Body of pancreas (tissue), 4 donors: ENCODE measurements at regions not wholly inside any gene's neighbourhood (a gene's known extent, or its start where the extent isn't known, plus 50 kb on each side); places are given as distances from the start of the nearest gene placed in this dataset.

Source experiments
- CTCF ChIP-seq, 7 experiments: fragments of 450-650 bp in 4 of 7; fragments of 200-600 bp in 3 of 7; sonication (generic) in 3 of 7; IDR thresholded peaks; one replicate each; pipeline ENCODE4 v1.5.1; 2016 to 2019; ENCODE audit warnings: antibody characterized with exemption in 7 of 7
- POLR2A ChIP-seq, 3 donors: fragments of 450-650 bp; IDR thresholded peaks; one replicate each; pipeline ENCODE4 v1.6.1; 2016; ENCODE audit warnings: antibody characterized with exemption in 3 of 3, mild to moderate bottlenecking in 2 of 3

DNA sequence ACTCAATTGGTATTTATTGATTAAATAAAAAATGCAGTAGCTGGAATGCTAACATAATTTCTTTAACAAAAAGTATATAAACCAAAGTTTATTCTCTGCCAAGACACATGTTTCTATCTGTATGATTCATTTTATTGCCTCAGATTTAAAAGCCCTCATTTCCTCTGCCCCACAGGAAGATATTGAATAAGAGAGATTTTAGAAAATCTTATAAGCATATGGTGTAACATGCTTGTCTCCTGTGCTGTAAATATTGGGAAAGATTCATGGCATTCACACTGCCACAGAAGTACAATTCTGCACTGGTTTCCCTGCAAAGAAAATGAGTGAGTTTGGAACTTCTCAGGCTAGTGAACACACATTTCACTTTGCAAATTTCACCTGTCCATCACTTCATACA is 134.9 kb upstream of the FBXL7 start:
- no peak for TF ChIP-seq CTCF (IDR thresholded peaks at IDR 0.05)
- TF ChIP-seq POLR2A (IDR thresholded peaks at IDR 0.05), result no peak
